NOMO-1 (cell line): ENCODE measurements at regions not wholly inside any gene's neighbourhood (a gene's known extent, or its start where the extent isn't known, plus 50 kb on each side); places are given as distances from the start of the nearest gene placed in this dataset.

ENCODE experiments used
- DNase-seq, 2 experiments: peaks; one replicate each; lab custom pipeline; 2025; ENCODE audit not compliant: unreplicated experiment in 2 of 2; lab: John Stamatoyannopoulos, UW

DNA sequence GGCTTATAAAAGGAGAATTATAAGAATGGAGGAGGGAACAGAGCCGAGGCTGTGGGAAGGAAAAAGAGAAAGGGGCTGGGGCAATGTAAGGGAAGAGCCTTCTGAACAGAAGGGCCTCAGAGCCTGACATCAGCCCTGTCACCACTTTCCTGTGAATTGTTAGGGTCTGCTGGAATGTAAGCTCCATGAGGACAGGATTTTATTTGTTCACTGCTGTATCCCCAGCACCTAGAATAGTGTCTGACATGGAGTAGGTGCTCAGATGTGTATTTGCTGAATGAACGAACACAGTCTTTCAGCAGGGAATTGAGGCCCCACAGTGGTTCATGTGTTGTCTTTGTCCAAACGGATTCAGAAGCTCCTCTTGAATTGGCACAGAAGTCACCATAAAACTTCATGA, 251.5 kb downstream of the OPA1 start:
- no peak for DNase-seq

DNA sequence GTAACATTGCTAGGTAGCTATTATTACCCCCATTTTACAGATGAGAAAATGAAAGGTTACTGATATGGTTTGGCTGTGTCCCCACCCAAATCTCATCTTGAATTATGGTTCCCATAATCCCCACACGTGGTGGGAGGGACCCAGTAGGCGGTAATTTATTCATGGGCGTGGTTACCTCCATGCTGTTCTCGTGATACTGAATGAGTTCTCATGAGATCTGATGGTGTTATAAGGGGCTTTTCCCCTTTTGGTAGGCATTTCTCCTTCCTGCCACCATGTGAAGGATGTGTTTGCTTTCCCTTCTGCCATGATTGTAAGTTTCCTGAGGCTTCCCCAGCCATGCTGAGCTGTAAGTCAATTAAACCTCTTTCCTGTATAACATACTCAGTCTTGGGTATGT, 252.1 kb downstream of the OPA1 start:
- no peak for DNase-seq

DNA sequence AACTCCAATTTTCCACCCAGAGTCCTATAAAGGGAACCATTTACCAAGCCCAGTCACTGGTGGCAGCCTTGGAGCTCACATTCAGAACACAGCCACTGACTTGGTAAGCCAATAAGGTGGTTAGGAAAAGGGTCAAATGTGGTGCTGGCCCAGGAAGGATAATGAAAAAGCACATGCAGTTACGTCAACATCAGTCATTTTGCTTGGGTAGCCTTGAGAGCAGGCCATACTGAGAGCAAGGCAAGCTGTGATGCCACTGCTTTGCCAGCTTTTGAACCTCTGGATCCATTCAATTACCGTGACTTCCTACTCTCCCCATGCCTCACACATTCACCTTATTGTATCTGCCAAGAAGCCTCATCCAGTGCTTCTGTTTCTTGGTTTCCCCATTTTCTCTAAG, 253.6 kb downstream of the OPA1 start:
- DNase-seq: no peak

DNA sequence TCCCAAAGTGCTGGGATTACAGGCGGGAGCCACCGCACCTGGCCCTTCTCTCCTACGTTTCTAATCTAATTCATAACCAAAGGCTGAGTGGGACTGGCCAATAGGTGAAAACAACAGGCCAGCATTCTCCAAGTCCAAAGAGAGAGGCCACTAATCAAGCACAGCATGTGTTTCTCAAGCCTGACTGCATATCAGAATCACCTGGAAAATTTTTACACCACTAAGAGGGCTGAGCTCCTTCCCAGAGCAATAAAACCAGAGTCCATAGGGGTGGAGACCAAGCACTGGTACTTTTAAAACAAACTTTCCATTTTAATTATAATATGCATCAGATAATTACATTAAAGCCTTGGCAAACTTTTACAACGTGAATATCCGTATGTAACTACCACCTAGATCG, 254.4 kb downstream of the OPA1 start:
- DNase-seq: no peak

DNA sequence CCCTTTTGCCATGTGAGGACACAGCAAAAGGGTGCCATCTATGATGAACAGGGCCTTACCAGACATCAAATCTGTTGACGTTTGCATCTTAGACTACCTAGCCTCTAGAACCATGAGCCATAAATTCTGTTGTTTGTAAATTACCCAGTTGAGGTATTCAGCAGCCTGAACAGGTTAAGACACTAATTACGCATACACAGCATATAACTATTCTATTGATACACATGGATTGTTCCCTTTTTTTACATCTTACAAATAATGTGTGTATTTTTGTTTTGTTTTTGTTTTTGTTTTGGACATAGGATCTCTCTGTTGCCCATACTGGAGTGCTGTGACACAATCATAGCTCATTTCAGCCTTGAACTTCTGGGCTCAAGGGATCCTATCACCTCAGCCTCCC, 255.5 kb downstream of the OPA1 start:
- DNase-seq: no peak

DNA sequence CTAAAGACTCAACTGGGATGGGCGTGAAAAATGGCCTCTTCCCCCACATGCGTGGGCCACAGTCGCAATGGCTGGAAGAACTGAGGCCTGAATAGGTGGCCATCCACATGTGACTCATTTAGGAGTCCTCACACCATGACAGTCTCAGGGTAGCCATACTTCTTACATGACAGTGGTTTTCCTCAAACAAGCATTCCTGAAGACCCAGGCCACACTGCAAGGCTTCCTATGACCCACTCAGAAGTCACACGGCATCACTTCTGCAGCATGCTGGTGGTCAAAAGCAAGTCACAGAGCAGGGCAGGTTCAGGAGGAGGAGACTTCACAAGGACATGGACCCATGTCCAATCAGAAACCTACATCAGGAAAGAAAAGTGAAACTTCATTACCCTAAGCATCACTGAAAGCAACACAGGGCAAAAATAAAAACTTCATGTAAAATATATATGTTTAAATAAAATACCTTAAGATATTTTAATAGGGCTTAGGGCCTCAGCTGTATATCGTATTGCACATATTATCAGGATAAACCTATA, 257.1 kb downstream of the OPA1 start:
- no peak for DNase-seq

DNA sequence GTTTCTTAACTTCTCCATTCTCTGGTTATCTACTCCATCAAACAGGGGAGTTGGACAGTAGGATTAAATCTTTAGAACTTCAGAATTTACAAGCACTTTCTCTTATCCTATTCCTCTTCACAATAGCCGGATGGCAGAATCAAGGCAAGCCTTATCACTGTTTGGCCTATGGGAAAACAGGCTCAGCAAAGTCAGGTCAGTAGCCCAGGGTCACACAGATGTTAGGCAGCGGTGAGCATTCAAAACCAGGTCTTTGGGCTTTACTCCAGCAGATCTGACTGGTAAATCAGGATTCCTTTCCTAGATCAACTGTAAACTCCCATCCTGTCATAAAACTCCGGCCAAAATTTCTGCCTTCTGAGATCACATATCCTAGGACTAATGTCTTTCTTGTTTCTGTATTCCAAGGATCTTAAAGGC, 258.4 kb downstream of the OPA1 start:
- no peak for DNase-seq

DNA sequence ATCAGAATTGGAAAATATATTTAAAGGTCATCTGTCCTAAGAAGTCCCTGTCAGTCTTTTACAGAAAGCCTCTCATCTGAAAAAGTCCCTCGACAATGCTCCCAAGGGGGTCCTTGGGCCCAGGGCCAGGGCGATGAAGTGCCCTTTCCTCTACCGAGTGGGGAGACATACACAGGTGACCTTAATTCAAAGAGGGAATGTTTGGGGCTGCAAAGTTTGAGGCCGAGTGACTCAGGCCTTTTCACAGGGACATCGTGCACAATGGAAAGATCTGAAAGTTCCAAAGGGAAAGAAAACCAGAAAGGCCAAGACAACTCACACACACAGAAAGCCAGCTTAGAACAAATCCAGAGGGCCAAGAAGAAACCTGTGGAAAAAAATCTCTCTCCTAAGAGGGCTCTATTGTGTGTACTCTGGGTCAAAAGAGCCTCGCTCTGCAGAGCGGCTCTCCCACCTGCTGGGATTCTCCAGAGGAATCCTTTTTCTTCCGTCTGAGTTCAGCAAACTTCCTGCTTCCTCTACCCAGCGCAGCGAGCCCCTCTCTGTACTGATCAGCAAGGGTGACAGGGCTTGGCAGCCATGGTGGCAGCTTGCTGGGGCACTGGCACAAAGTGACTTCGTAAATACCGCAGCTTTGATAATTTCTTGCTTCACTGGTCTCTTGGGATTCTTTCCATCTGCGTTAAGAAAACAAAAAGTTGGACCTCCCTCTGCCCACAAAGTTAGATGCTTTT, 259.1 kb downstream of the OPA1 start:
- DNase-seq: no peak

DNA sequence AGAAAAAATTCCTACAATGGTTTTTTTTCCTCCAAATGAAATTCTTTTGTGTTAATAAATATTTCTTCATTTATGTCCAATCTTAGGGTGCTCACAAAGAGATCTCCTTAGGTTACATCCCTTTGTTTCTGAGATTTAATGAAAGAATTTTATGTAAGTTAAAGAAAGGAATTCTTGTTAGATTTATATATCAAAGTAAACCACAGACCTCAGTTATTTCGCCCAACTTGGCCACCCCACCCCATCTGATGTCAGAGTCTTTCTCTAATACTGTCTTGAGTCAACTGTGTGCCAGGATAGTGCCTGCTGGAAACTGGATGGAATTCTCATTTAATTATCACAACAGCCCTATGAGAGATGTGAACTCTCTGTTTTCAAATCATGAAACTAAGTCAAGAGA, 259.9 kb downstream of the OPA1 start:
- DNase-seq: no peak

DNA sequence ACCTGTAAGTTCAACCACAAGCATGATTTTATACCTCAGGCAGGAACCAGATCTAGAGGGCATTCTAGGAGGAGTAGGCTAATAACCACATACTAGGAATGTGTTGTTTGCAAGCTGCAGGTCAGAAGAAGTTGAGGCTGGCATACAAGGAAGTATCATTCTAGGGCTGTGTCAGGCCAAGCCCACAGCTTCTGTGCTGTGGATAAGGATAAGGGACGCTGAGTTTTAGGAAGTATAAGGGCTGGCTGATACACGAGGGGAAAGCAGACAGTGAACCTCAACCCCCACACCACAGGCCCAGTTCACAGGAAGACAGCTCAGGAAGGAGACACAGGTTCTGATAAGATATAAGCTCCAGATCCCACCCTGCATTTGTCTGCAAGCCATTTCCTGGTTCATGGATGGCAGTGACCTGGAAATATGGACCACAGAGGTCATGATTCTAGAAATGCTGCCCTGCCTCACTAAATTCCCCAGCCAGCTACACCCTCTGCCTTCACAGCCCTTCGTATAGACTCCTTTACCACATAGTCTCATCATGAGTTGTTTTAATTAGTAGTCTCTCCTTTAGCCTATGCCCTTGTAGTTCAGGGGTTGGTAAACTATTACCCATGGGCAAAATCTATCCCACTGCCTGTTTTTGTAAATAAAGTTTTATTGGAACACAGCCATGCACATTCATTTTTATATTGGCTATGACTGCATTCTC, 260.7 kb downstream of the OPA1 start:
- peak in 1 of 2 experiments; percentile 6 for DNase-seq

DNA sequence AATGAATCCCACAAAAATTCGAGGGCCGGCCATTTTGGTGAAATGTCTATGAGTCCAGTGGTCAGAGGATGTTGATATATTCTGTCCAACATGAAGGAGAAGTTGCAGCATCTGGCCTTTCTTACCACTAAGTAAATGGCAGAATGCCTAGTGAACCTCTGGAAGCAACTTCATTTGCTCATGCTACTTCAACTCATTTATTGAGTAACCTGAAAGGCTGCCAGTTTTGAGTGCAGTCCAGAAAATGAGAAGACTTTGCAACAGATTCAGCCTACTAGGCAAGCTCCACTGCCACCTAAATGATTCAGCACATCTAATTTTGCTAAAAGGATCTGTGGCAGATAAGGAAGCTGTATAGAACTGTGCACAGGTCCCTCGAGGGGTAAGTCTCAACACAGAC, 265.0 kb downstream of the OPA1 start:
- peak; percentile 75 to 82 for DNase-seq

DNA sequence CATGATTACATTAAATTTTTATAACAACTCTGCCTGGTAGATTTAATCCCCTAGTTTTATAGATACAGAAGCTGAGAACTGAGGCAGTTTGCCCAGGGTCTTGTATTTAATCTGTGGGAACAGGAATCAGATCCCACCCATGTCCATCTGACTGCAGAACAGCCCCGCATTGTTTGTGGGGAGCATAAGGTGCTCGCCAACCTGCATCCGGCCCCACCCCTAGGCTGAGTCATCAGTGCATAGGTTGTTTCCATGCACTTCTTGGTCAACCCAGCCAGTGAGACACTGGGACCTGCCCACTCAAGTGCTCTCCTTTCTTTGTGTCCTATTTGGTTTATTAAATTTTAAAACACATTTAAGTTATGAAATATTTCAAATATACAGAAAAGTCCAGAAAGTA, 266.2 kb downstream of the OPA1 start:
- DNase-seq: no peak

DNA sequence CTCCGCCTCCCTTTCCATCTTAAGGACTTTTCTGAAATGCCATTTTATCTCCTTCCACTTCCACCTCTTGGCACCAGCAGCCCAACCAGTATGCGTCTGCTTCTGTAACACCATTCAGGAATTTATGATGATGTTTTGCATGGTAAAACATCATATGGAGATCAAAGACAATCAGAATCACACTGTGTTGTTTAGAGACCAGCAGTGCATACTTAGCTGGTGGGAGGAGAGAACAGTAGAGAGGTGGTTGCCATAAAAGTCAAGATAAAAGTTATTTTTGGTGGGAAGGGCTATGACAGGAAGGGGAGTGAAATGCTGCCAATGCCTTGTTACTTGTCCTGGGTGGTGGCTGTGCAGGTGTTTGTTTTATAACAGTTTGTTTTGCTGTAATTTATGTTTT, 268.0 kb downstream of the OPA1 start:
- DNase-seq: no peak

DNA sequence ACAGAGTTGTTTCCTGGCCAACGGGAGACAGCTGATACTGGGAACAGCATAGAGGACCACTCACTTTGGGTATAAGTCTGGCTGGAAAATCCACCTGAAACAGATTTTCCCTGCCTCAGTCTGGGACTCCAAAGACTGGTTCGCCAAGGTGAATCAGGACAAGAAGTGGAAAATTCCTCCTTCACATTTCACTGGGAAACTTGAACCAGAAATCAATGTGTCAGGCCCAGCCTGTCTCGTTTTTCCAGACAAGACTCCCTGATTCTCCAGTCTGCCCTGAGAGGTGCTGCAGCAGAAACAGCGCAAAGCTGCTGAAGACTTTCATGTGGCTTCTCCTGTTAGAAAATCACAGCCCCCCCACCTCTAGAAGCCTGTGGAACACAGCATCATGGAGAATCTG, 269.8 kb downstream of the OPA1 start:
- no peak for DNase-seq

DNA sequence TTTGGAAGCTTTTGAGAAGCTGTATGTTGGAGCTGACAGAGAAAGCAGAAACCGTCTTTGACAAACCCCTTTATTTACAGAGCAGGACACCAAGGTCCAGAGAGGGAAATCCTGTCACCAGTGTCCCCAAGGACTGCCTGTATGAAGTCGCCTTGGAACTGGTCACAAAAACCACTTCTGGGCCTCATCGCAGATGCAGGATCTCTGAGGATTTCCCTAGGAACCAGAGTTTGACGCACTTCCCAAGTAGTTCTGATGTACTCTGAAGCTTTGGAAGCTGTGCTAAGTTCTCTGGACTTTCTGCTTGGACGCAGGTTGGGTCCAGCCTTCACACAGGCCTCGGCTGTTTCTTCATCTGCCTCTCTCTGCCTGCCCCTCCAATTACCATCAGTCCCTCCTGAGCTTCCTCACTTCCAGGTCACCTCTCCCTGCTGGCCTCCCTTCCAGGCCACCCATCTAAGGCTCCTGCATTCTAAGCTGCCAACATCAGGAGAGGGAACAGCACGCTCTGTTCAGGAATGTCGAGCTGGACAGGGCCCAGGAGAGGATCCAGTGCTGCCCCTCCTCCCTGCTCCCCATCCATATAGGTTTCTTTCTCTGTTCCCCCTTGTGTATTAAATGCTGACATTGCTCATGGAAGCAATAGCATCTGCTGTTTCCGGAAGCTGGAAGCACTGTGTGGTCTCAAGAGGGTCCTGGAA, 270.8 kb downstream of the OPA1 start:
- no peak for DNase-seq

DNA sequence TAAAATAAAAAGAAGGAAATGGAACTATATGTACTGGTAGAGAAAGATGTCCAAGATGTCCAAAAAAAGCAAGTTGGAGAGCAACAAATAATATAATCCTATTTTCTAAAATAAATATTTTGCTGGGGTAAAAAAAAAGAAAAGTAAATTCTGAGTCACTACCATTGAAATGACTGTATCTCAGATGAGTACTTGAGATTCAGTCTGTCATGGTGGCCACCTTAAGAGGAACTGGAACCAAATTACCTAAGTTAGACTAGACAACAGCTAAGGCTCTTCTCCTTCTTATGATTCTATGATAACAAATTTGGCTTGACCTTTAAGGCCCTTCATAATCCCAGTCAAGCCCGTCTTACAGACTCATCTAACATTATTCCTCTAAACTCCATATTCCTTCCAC, 270.6 kb upstream of the HES1 start:
- peak; percentile 46 to 79 for DNase-seq

DNA sequence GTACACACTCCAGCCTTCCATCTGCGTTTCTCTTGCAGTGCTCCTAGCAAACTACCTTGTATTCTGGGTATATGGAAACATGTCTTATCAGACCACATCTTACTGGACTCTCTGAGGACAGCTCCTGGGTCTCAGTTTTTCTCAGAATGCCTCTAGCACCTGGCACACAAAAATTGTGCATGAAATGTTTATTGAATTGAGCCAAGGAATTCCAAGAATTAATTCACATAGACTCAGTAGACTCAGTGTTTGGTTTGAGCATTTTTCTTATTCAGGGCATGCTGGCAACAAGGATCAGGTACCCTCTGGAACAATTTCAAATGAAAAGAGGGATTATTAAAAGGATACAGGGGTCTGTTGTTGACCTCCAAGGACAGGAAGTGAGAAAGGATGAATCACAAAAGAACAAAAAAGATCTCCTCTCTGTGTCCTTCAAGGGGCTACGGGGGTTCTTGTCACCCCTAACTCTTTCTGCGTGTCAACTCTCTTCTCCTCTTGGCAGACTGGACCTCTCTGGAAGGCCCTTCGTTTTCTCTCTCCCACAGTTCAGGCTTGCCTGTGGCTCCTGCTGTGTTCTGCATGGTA, 270.0 kb upstream of the HES1 start:
- DNase-seq: no peak

DNA sequence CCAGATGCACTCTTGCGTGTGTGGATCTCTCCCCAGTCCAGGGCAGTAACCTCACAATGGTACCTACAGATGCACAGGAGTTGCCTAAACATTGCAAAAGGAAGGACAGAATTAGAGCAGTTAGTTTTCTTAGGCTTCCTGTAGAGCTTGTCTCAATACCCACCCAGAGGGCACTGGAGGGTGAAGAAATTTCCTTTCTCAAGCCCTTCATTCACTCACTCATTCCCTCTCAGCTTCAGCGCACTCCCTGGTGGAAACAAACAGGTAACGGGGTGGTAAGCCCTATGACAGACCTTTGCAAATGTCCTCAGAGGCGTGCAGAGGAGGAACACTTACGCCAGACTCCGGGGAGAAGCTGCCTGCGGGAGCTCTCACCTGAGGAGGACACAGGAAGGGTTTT, 267.4 kb upstream of the HES1 start:
- peak in 1 of 2 experiments; percentile 32 for DNase-seq

DNA sequence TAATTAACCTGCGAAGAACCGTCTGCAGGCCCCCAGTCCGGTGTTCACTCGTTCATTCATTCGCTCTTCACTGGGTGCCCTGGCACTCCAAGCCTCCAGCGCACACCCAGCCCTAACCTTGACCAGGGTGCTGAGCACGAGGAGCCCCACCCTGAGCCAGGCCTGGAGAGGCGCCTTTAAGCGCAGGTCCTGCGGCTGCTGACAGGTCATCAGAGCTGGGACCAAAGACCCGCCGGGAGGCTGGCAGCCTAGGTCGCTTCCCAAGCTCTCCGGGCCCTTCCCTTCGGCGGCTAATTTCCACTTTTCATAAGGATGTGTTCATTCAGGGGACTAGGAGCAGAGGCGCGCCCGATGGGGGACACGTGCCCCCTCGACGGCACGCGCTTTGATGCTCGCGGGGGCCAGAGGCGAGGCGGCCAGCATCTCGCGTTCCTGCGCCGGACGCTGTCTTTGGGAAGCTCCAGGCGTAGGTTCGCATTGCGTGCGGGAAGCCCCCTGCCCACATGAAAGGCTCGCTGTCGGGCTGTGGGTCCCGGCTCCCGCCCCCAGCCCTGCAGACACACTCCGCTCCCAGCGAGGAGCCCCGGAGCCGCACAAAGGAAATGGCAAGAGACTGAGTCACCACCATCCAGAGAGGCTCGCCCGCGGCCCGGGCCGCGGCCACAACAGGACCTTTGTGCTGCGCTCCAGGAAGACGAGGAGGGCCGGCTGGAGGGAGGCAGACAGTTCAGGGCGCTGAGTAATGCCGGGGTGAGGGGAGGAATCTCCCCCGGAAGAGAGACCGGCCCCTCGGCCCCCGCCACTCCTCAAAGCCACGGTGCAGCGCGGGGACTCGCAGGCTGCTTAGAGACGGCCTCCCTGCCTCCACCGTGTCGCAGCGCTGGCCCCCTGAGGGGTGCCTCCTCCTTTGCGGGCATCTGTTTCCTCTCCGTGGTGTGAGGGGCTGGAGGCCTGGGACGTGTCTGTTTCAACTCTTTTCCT, 266.4 kb upstream of the HES1 start:
- DNase-seq: peak; percentile 38 to 57
